ENCODE measurements at regions not wholly inside any gene's neighbourhood (a gene's known extent, or its start where the extent isn't known, plus 50 kb on each side); places are given as distances from the start of the nearest gene placed in this dataset.
"Not testable (repeated sequence)": the region's sequence is repeated elsewhere in the genome, so short reads cannot be mapped to it uniquely, and the experiment has no call there.

GRCh38 chr12:87051621-87052020 is 795.4 kb upstream of the MGAT4C start:
- no peak for DNase-seq

DNA sequence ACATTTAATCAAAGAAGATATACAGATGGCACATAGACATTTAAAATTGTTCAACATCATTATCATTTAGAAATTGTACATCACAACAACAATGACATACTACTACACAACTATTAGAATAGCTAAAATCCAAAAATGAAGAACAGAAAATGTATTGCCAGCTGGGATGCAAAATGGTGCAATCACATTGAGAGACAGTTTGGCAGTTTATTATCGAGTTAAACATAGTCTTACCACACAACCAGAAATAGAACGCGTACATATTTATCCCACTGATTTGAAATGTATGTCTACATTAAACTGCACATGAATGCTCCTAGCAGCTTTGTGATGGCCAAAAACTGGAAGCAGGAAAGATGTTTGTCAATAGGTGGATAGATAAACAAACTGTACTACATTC is 791.5 kb upstream of the MGAT4C start:
- DNase-seq = no peak

DNA sequence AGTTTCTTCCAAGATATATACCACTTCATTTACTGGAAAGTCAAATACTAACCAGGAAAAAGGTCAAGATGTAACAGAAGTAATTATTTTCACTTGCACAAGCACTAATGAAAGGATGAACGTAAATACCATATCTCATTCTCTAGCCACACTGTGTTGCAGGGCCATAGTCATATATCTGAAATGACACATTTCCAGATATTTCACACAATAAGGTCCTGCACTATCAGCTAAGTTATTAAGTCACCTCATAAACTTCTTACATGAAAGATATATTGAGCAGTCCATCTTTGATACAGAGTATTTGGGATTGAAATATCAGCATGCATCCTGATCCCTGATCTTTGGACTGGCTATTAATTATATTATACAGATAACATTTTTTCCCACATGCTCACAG is 783.3 kb upstream of the MGAT4C start:
- no peak for DNase-seq

- DNase-seq = no peak
These were observed 781.9 kb upstream of the MGAT4C start for GRCh38 chr12:87038098-87038497.

- no peak for DNase-seq
These were observed 769.8 kb upstream of the MGAT4C start for GRCh38 chr12:87025976-87026375.

- no peak for DNase-seq
These were observed 765.2 kb upstream of the MGAT4C start for GRCh38 chr12:87021400-87021799.

GRCh38 chr12:87020071-87020470 is 763.9 kb upstream of the MGAT4C start:
- DNase-seq = no peak

DNA sequence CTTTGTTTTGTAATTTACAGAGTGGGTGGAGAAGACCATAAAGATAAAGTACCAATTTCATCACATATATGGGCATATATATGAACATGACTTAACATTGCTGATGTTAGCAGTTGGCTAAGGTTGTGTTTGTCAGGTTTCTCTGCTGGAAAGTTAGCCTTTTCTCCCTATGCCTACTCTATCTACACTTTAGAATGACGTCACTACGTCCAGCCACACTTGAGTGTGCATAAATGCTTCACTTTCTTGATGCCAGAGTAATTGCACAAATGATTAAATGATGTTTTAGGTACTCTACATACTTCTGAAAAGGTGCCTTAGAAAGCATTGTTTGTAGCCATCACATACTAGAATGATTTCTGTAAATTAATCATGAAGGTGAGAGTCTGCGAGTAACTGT is 759.2 kb upstream of the MGAT4C start:
- DNase-seq = no peak

GRCh38 chr12:87008785-87009384 is 752.7 kb upstream of the MGAT4C start:
- DNase-seq = no peak

DNA sequence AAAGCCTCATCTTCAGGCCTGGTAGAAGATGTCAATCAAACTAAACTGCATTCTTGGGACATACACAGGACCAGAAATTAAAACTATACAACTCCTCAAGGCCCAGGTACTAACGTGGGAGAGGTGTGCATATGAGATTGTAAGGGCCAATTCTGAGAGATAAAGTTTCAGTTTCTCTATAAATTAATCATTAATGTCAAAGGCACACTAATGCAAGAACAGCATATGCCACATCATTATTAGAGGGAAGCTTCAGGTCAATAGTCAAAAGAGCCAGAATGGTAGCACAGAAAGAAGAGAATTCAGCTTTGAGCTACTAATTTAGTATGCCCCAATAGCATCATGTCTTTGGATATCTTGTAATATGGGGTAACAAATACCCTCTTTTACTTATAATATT is 744.9 kb upstream of the MGAT4C start:
- no peak for DNase-seq

DNA sequence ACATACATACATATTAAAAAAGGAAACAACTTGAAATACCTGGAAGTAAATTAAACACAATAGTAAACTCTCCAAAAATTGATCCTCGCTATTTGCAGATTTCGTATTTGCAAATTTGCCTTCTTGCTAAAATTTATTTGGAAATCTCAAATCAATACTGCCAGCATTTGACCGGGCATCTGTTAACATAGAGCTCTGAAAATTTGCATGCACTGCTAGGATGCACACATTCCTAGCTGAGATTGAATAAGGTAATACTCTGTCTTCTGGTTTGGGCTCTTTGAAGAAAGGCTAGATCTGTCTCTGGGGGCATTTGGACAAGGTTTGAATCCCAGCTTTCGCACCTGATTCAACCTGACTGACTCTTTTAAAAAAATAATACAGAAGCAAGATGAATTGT is 729.1 kb upstream of the MGAT4C start:
- no peak for DNase-seq

DNA sequence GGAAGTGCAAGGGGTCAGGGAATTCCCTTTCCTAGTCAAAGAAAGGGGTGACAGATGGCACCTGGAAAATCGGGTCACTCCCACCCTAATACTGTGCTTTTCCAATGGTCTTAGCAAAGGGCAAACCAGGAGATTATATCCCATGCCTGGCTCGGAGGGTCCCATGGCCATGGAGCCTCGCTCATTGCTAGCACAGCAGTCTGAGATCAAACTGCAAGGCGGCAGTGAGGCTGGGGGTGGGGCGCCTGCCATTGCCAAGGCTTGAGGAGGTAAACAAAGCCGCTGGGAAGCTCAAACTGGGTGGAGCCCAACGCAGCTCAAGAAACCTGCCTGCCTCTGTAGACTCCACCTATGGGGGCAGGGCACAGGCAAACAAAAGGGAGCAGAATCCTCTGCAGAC is 714.4 kb upstream of the MGAT4C start:
- not testable (repeated sequence) for DNase-seq

DNA sequence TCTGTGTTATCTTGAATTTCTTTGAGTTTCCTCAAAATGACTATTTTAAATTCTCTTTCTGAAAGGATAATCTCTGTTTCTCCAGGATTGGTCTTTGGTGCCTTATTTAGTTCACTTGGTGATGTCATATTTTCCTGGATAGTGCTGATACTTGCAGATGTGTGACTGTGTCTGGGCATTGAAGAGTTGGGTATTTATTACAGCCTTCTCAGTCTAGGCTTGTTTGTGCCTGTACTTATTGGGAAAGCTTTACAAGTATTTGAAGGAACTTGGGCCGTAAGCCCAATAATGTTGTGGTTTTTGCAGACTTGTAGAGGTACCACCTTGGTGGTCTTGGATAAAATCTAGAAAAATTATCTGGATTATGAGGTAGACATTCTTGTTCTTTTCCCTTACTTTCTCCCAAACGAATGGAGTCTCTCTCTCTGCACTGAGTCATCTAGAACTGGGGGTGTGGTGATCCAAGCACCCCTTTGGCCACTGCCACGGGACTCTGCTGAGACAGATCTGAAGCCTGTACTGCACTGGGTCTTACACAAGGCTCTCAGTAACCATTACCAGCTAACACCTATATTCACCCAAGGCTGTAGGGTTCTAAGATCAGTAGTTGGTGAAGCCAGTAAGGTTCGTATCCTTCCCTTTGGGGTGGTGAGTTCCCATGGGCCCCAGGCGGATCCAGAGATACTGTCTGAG is 703.7 kb upstream of the MGAT4C start:
- no peak for DNase-seq

- DNase-seq = no peak
These were observed 694.3 kb upstream of the MGAT4C start for GRCh38 chr12:86950444-86950843.

GRCh38 chr12:86950043-86950442 is 693.9 kb upstream of the MGAT4C start:
- DNase-seq = no peak

- no peak for DNase-seq
These were observed 692.7 kb upstream of the MGAT4C start for GRCh38 chr12:86948851-86949250.

DNA sequence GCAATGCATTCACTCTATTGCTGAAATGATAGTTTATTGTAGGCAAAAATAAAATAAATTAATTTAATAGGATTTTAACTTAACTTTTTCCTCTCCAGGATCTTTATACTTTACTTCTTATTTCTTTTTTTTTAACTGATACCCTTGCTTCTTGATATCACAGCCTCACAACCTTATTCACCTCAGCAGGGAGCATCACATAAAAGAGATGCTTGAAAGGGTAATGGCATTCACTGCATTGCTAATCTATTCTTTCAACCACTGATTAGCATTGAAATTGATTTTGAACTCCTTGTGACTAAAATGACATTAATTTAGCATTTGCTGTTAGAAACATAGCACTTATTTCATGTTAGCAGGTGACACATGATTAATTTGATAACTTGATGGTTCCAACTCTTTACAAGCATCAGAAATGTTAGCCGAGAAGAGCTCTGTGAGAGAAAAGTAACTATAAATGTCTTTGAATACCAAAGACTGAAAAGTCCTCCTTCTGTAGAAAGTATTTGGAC is 689.5 kb upstream of the MGAT4C start:
- no peak for DNase-seq

DNA sequence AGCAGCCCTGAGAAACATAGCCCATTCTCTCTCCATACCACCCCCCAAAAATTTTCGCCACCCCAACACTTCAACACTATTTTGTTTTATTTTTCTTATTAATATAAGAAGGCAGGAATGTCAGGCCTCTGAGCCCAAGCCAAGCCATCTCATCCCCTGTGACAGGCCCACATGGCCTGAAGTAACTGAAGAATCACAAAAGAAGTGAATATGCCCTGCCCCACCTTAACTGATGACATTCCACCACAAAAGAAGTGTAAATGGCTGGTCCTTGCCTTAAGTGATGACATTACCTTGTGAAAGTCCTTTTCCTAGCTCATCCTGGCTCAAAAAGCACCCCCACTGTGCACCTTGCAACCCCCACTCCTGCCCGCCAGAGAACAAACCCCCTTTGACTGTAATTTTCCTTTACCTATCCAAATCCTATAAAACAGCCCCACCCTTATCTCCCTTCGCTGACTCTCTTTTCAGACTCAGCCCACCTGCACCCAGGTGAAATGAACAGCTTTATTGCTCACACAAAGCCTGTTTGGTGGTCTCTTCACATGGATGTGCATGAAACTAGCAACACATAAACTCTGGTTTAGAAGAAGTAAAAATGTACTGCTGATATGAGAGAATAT is 688.1 kb upstream of the MGAT4C start:
- DNase-seq = not testable (repeated sequence)

- DNase-seq = no peak
These were observed 675.5 kb upstream of the MGAT4C start for GRCh38 chr12:86931714-86932113.

DNA sequence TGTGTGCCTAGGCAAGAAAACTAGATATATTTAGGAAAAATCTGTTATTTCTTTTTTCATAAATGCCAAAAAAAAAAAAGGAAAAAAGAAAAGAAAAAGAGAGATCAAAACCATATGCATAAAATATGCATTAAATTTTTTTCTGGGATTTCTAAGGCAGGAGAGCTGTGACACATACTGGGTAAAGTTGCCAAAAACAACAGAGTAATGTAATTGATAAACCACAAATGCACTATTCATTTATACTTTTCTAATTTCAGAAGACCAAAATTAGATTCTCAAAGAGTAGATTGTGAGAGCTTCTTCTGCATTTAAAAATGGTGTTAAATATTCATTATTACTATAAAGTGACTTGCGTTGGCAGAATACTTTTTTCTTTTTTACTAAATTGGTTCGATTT is 673.8 kb upstream of the MGAT4C start:
- no peak for DNase-seq

DNA sequence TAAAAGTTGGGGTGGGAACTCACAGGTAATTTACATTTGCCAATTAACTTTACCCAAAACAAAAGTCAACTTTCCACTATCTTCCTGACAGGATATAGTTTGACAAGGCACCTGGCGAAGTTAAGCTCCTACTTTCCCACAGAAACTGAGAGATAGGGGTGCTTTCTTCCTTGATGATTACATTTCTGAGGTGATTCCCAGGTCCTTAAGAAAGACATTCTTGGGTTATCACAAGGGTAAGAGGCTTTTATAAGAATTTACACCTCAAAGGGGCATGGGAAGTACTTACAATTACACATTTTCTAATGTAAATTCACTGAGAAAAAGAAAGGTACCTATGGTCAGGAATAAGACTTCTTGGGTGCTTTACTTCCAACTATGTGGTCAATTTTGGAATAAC is 660.9 kb upstream of the MGAT4C start:
- no peak for DNase-seq

GRCh38 chr12:86914721-86915120 is 658.5 kb upstream of the MGAT4C start:
- no peak for DNase-seq

- no peak for DNase-seq
These were observed 655.8 kb upstream of the MGAT4C start for GRCh38 chr12:86911973-86912372.

DNA sequence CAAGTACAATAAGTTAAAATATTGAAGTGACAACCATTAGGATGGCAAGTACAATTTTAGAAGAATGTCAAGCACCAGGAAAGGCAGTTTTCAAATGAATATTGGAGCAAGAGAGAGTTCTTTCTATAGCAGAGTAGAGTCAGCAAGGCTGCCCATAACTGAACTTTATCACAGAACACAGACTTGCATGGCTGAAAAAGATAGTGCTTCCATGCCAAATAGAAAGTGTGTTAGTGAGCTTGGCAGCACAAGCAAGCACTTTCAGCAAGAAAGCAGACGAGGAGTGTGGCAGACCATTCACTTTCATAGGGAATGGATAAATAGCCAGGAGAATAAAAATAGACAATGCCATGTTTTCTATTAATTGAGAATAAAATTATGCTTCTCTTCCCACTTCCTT is 647.0 kb upstream of the MGAT4C start:
- no peak for DNase-seq

Measured in right forelimb (tissue), 1 donor.